Ishikawa (cell line): ENCODE measurements at regions not wholly inside any gene's neighbourhood (a gene's known extent, or its start where the extent isn't known, plus 50 kb on each side); places are given as distances from the start of the nearest gene placed in this dataset.

ENCODE experiments used
- CEBPB ChIP-seq: IDR thresholded peaks from 2 replicates; pipeline ENCODE4 v1.6.1; 2012
- CREB1 ChIP-seq: IDR thresholded peaks from 2 replicates; pipeline ENCODE4 v1.6.1; 2012; ENCODE audit warnings: low read depth
- EGR1 ChIP-seq: IDR thresholded peaks from 2 replicates; pipeline ENCODE4 v1.6.1; 2012
- EP300 ChIP-seq: IDR thresholded peaks from 2 replicates; pipeline ENCODE4 v1.6.1; 2012; ENCODE audit warnings: borderline replicate concordance
- FOXM1 ChIP-seq: IDR thresholded peaks from 2 replicates; pipeline ENCODE4 v1.6.1; 2012; ENCODE audit warnings: low read depth, borderline replicate concordance
- MAX ChIP-seq: IDR thresholded peaks from 2 replicates; pipeline ENCODE4 v1.6.1; 2012
- NFIC ChIP-seq: IDR thresholded peaks from 2 replicates; pipeline ENCODE4 v1.6.1; 2012
- RAD21 ChIP-seq: IDR thresholded peaks from 2 replicates; pipeline ENCODE4 v1.6.1; 2012; ENCODE audit warnings: low read depth
- REST ChIP-seq: IDR thresholded peaks from 2 replicates; pipeline ENCODE4 v1.6.1; 2012; ENCODE audit warnings: low read depth, mild to moderate bottlenecking
- TAF1 ChIP-seq: IDR thresholded peaks from 2 replicates; pipeline ENCODE4 v1.6.1; 2012; ENCODE audit warnings: low read depth, mild to moderate bottlenecking
- TCF12 ChIP-seq: IDR thresholded peaks from 2 replicates; pipeline ENCODE4 v1.6.1; 2012; ENCODE audit warnings: low read depth
- TEAD4 ChIP-seq: IDR thresholded peaks from 2 replicates; pipeline ENCODE4 v1.6.1; 2012
- USF1 ChIP-seq: IDR thresholded peaks from 2 replicates; pipeline ENCODE4 v1.6.1; 2012
- YY1 ChIP-seq: IDR thresholded peaks from 2 replicates; pipeline ENCODE4 v1.6.1; 2012; ENCODE audit warnings: low read depth
- ZBTB7A ChIP-seq: IDR thresholded peaks from 2 replicates; pipeline ENCODE4 v1.6.1; 2012; ENCODE audit warnings: low read depth

- TF ChIP-seq FOXM1 (no peak), MAX (peak; percentile 97), ZBTB7A (no peak), REST (no peak), USF1 (peak; percentile 28), TEAD4 (no peak), TAF1 (peak; percentile 64; the same call in 1 of the 2 replicates), EGR1 (no peak), EP300 (no peak), NFIC (0 out of 2 replicates have a peak, but pooled peaks have one; percentile 14), TCF12 (no peak), YY1 (no peak), CEBPB (no peak), RAD21 (no peak), CREB1 (no peak)
Measured at GRCh38 chr9:36765468-36766341, 193.0 kb downstream of the MELK start.

DNA sequence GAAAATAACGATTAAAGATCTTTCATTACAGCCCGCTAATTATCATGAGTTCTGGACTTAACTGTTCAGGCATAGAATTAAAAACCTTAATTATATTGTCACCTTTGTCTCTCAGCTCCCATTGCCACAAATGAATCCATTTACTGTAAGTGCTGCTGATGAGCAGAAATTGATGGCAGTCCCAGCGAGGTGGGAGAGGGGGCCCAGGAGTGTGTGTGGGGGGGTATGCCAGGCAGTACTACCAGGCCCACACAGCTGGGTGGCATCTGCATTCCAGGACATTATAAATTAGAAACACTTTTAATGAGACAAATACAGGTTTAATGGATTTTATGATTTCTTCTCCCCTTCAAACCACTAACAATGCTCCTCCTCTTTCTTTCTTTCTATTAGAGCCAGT lies 196.0 kb downstream of the MELK start:
- TF ChIP-seq TEAD4, result no peak
- no peak for TF ChIP-seq USF1
- no peak for TF ChIP-seq MAX
- TF ChIP-seq TCF12, result no peak
- TF ChIP-seq ZBTB7A, result no peak
- no peak for TF ChIP-seq REST
- TF ChIP-seq EP300, result no peak
- TF ChIP-seq TAF1, result no peak
- no peak for TF ChIP-seq FOXM1
- TF ChIP-seq CREB1, result no peak
- TF ChIP-seq NFIC, result no peak
- TF ChIP-seq YY1, result no peak
- no peak for TF ChIP-seq EGR1
- TF ChIP-seq RAD21, result no peak
- no peak for TF ChIP-seq CEBPB

DNA sequence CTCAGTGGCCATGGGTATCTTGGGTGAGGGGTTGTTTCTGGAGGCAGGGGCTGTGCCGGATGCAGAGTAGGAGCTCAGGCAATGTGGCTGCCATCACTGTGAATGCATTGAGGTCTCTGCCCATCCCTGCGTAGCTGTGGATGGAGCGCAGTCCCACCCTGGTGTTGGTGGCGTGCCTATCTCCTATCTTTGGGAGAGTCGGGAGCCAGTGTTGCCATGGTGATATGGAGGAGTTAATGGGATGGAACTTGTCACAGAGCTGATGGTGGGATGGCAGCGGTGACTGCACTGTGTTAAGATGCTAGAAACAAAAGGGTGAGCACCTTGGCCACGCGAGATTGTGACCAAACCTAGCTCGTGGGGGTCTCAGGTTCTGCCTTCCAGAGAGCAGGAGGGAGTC lies 197.3 kb downstream of the MELK start:
- TF ChIP-seq RAD21 (no peak), CEBPB (no peak), USF1 (no peak), EGR1 (no peak), TEAD4 (no peak), FOXM1 (no peak), REST (no peak), TCF12 (no peak), TAF1 (no peak), YY1 (no peak), EP300 (no peak), ZBTB7A (no peak), MAX (no peak)
